K562 (cell line): ENCODE measurements at regions not wholly inside any gene's neighbourhood (a gene's known extent, or its start where the extent isn't known, plus 50 kb on each side); places are given as distances from the start of the nearest gene placed in this dataset.

Experiments
- ATAC-seq: fragments of 200-7000 bp; cut with Tn5 transposase; 3 replicates; pipeline ENCODE4 v1.9.1; 2020; ENCODE audit warnings: moderate library complexity
- BruUV-seq: library from RNA; stranded (reverse); fragments of 400-500 nt; replicated peaks from 2 replicates; lab custom pipeline; 2021; lab: Mats Ljungman, UMichigan
- CTCF ChIA-PET: fragments of 300-600 bp; formaldehyde crosslinking; extraction: SDS; loops from one replicate; lab custom pipeline; 2021; ENCODE audit warnings: low intra/inter-chr PET ratio; lab: Yijun Ruan, JAX
- POLR2A ChIA-PET: fragments of 300-600, 350-650 bp; sonication (Branson Sonifier 250); formaldehyde crosslinking; extraction: SDS; loops from one replicate; lab custom pipeline; 2021; ENCODE audit warnings: antibody characterized with exemption, inconsistent platforms; lab: Yijun Ruan, JAX
- DNase-seq, 4 experiments: peaks; one replicate each; pipeline versions ENCODE4 v3.0.0 to v3.0.0-alpha.2; 2011 to 2018; ENCODE audit warnings: low spot score in 3 of 4, mixed read lengths in 3 of 4; ENCODE audit errors: extremely low read depth in 1 of 4
- FAIRE-seq: peaks from 2 replicates; lab custom pipeline; 2011; peaks lifted over from hg19 to GRCh38; lab: Jason Lieb, UNC
- H2AFZ ChIP-seq: 2 replicates; pipeline ENCODE4 v1.6.0; 2011; ENCODE audit warnings: low read depth, low read length, control low read depth, inconsistent platforms
- H3K27ac ChIP-seq: fragments of 200-600 bp; 3 replicates; pipeline ENCODE4 v1.8.0; 2011; ENCODE audit warnings: low read depth, mild to moderate bottlenecking, control low read depth, inconsistent platforms, low read length, moderate library complexity, mixed read lengths; ENCODE audit errors: extremely low read depth
- H3K27me3 ChIP-seq, 2 experiments: fragments of 300-600 bp in 1 of 2; 2 replicates in 1 of 2; 3 replicates in 1 of 2; pipeline versions ENCODE4 v1.6.0 to v1.8.0; 2011; ENCODE audit warnings: inconsistent platforms in 2 of 2, low read length in 2 of 2, mild to moderate bottlenecking in 1 of 2, mixed read lengths in 1 of 2, moderate library complexity in 1 of 2; ENCODE audit not compliant: control insufficient read depth in 2 of 2, insufficient read depth in 2 of 2
- H3K36me3 ChIP-seq: fragments of 300-600 bp; 3 replicates; pipeline ENCODE4 v1.8.0; 2011; ENCODE audit warnings: mild to moderate bottlenecking, low read length, inconsistent platforms; ENCODE audit not compliant: control insufficient read depth, insufficient read depth
- H3K4me1 ChIP-seq, 2 experiments: fragments of 200-600 bp in 1 of 2; replicated peaks in 1 of 2; 2 replicates in 1 of 2; 3 replicates in 1 of 2; pipeline versions ENCODE4 v1.5.1 to v1.8.0; 2011; ENCODE audit warnings: inconsistent platforms in 2 of 2, low read length in 2 of 2, mild to moderate bottlenecking in 1 of 2, mixed read lengths in 1 of 2, moderate library complexity in 1 of 2; ENCODE audit not compliant: control insufficient read depth in 2 of 2, insufficient read depth in 2 of 2
- H3K4me2 ChIP-seq: 2 replicates; pipeline ENCODE4 v1.6.1; 2011; ENCODE audit warnings: low read length, control low read depth, inconsistent platforms, mixed read lengths; ENCODE audit not compliant: insufficient read depth
- H3K4me3 ChIP-seq: fragments of 200-600 bp; sonication (generic), shearing (Covaris generic); 2 replicates; pipeline ENCODE4 v1.5.1; 2016; ENCODE audit warnings: control low read depth, inconsistent platforms
- H3K79me2 ChIP-seq: fragments of 200-600 bp; 3 replicates; pipeline ENCODE4 v1.8.0; 2011; ENCODE audit warnings: low read length, inconsistent platforms; ENCODE audit not compliant: control insufficient read depth, insufficient read depth
- H3K9ac ChIP-seq, 2 experiments: 2 replicates each; pipeline versions ENCODE4 v1.6.0 to v1.6.1; 2011; ENCODE audit warnings: low read depth in 2 of 2, low read length in 2 of 2, control low read depth in 1 of 2, inconsistent platforms in 1 of 2, mild to moderate bottlenecking in 1 of 2, mixed read lengths in 1 of 2; ENCODE audit not compliant: insufficient read depth in 1 of 2
- H3K9me1 ChIP-seq: one replicate; pipeline ENCODE4 v1.6.0; 2011; ENCODE audit warnings: inconsistent platforms, mild to moderate bottlenecking, low read length, moderate library complexity; ENCODE audit not compliant: control insufficient read depth, insufficient read depth
- H3K9me3 ChIP-seq: replicated peaks from 2 replicates; pipeline ENCODE4 v1.5.1; 2011; ENCODE audit warnings: low read depth, low read length, inconsistent platforms; ENCODE audit not compliant: control insufficient read depth, insufficient read depth
- H4K20me1 ChIP-seq: replicated peaks from 2 replicates; pipeline ENCODE4 v1.6.1; 2011; ENCODE audit warnings: low read length, inconsistent platforms, mixed read lengths; ENCODE audit not compliant: control insufficient read depth, insufficient read depth
- CAMTA2 ChIP-seq: fragments of 250-450 bp; sonication (Bioruptor Pico); conservative IDR thresholded peaks from 2 replicates; pipeline ENCODE4 v1.5.1; 2022
- CXXC5 ChIP-seq: fragments of 250-450 bp; sonication (Bioruptor Pico); IDR thresholded peaks from 2 replicates; pipeline ENCODE4 v1.8.0; 2022; ENCODE audit warnings: inconsistent platforms, mild to moderate bottlenecking, moderate library complexity
- NFE2L1 ChIP-seq: fragments of 450-650 bp; IDR thresholded peaks from 2 replicates; pipeline ENCODE4 v1.6.1; 2016; ENCODE audit warnings: missing genetic modification characterization, low read depth, mild to moderate bottlenecking, missing compliant biosample characterization, moderate library complexity, borderline replicate concordance
- RBBP5 ChIP-seq: fragments of 200-600 bp; sonication (generic); IDR thresholded peaks from 2 replicates; pipeline ENCODE4 v1.6.1; 2012; ENCODE audit warnings: borderline replicate concordance, mild to moderate bottlenecking, low read length, control low read depth, inconsistent platforms; ENCODE audit not compliant: insufficient read depth, poor library complexity, severe bottlenecking
- RBM17 ChIP-seq: fragments of 200-400 bp; formaldehyde crosslinking; IDR thresholded peaks from 2 replicates; pipeline ENCODE4 v1.6.1; 2017; ENCODE audit warnings: low read depth, mild to moderate bottlenecking, low read length, borderline replicate concordance
- ZBTB5 ChIP-seq: fragments of 450-650 bp; IDR thresholded peaks from 2 replicates; pipeline ENCODE4 v1.6.1; 2017; ENCODE audit warnings: antibody characterized with exemption
- WGBS: fragments of 100-300 bp; shearing (Covaris generic); methylation state at CpG from one replicate; pipeline ENCODE4 v1.1.6; 2016; ENCODE audit warnings: low coverage, mixed read lengths; ENCODE audit not compliant: insufficient coverage; ENCODE audit errors: missing lambda C conversion rate; 5-methylcytosine and 5-hydroxymethylcytosine counted together
- in situ Hi-C: fragments of 300-500 bp; cut with MboI; formaldehyde crosslinking; loops from 4 replicates; pipeline ENCODE4 v1.15.0; 2018; ENCODE audit warnings: inconsistent platforms, mixed read lengths
- intact Hi-C: fragments of 100-400 bp; cut with micrococcal nuclease; formaldehyde crosslinking; loops from 2 replicates; pipeline ENCODE4 v1.14.2; 2022

GRCh38 chr14:58711382-58711781 is 73.6 kb downstream of the DACT1 start:
- WGBS = 43% methylated on average over 3 of the region's 3 CpGs
- no peak overlapping the region for H3K4me3 ChIP-seq
- ChIA-PET CTCF (no interaction called here), POLR2A (interaction anchor here (1.0 kb wide), 1 partner anchor 9 kb away, joined by 3 read pairs; no protein-coding TSS in a partner anchor)
- no peaks in the 10 kb centered on the region for H3K9me1 ChIP-seq
- in situ Hi-C loops = no loop called here
- DNase-seq (no peak), ATAC-seq (no peak), FAIRE-seq (no peak)
- peaks cover 0 to 4% of the 10 kb centered on the region in 2 experiments; a peak in 2 of 5 replicates for H3K4me1 ChIP-seq
- BruUV-seq = no TSS peak
- no peak overlapping the region for H2AFZ ChIP-seq
- no peak overlapping the region for H3K9ac ChIP-seq
- no peaks in the 10 kb centered on the region for H3K36me3 ChIP-seq
- no peaks in the 10 kb centered on the region for H3K27me3 ChIP-seq
- intact Hi-C loops = no loop called here
- H3K27ac ChIP-seq = no peak overlapping the region
- H3K4me2 ChIP-seq = no peak overlapping the region
- H4K20me1 ChIP-seq = no peaks in the 10 kb centered on the region
- TF ChIP-seq NFE2L1 = no peak
- no peak for TF ChIP-seq RBM17
- TF ChIP-seq CAMTA2 = no peak
- no peak for TF ChIP-seq ZBTB5
- no peak for TF ChIP-seq CXXC5 (CRISPR knock-in tag)
- TF ChIP-seq RBBP5 = no peak
- H3K79me2 ChIP-seq = no peaks in the 10 kb centered on the region
- no peaks in the 10 kb centered on the region for H3K9me3 ChIP-seq
